Endothelial cell of umbilical vein (primary cell): ENCODE measurements at regions not wholly inside any gene's neighbourhood (a gene's known extent, or its start where the extent isn't known, plus 50 kb on each side); places are given as distances from the start of the nearest gene placed in this dataset.

Source experiments
- BruUV-seq: library from RNA; stranded (reverse); fragments of 400-500 nt; replicated peaks from 2 replicates; lab custom pipeline; 2021; lab: Mats Ljungman, UMichigan
- CTCF ChIA-PET: fragments of 300-600, 350-600 bp; sonication (Branson Sonifier 250); formaldehyde crosslinking; loops from one replicate; lab custom pipeline; 2021; ENCODE audit warnings: antibody characterized with exemption, inconsistent platforms; lab: Charles Lee
- POLR2A ChIA-PET: fragments of 300-600, 350-600 bp; sonication (Branson Sonifier 250); formaldehyde crosslinking; loops from one replicate; lab custom pipeline; 2021; ENCODE audit warnings: antibody characterized with exemption, inconsistent platforms; lab: Charles Lee
- DNase-seq: peaks from one replicate; pipeline ENCODE4 v3.0.0-alpha.2; 2011; ENCODE audit warnings: low read depth, low spot score
- FAIRE-seq: peaks from 2 replicates; lab custom pipeline; 2011; peaks lifted over from hg19 to GRCh38; lab: Jason Lieb, UNC
- H2AFZ ChIP-seq: 2 replicates; pipeline ENCODE4 v1.6.0; 2012; ENCODE audit warnings: low read depth, low read length, control low read depth, inconsistent platforms
- H3K27ac ChIP-seq: 2 replicates; pipeline ENCODE4 v1.5.1; 2011; ENCODE audit warnings: low read depth, mild to moderate bottlenecking, control low read depth, low read length, moderate library complexity; ENCODE audit not compliant: insufficient read depth
- H3K27me3 ChIP-seq, 2 experiments: 2 replicates each; pipeline versions ENCODE4 v1.6.0 to v1.6.1; 2011; ENCODE audit warnings: low read length in 2 of 2, mixed read lengths in 1 of 2; ENCODE audit not compliant: control insufficient read depth in 2 of 2, insufficient read depth in 2 of 2
- H3K36me3 ChIP-seq, 2 experiments: 2 replicates in 1 of 2; 3 replicates in 1 of 2; pipeline ENCODE4 v1.5.1; 2011; ENCODE audit warnings: low read length in 2 of 2, mild to moderate bottlenecking in 1 of 2, moderate library complexity in 1 of 2; ENCODE audit not compliant: control insufficient read depth in 2 of 2, insufficient read depth in 2 of 2; ENCODE audit errors: extremely low read depth in 1 of 2
- H3K4me1 ChIP-seq: 3 replicates; pipeline ENCODE4 v1.5.1; 2011; ENCODE audit warnings: mild to moderate bottlenecking, low read length; ENCODE audit not compliant: control insufficient read depth, insufficient read depth; ENCODE audit errors: extremely low read depth
- H3K4me2 ChIP-seq: 2 replicates; pipeline ENCODE4 v1.6.1; 2011; ENCODE audit warnings: low read length, control low read depth, mixed read lengths; ENCODE audit not compliant: insufficient read depth
- H3K4me3 ChIP-seq, 3 experiments: fragments of 200-600 bp in 1 of 3; sonication (generic), shearing (Covaris generic) in 1 of 3; replicated peaks in 1 of 3; 2 replicates each; pipeline ENCODE4 v1.5.1; 2011 to 2016; ENCODE audit warnings: control low read depth in 3 of 3, low read length in 3 of 3, mild to moderate bottlenecking in 2 of 3, inconsistent platforms in 1 of 3, low read depth in 1 of 3, moderate library complexity in 1 of 3; ENCODE audit not compliant: insufficient read depth in 1 of 3
- H3K79me2 ChIP-seq: 2 replicates; pipeline ENCODE4 v1.6.0; 2012; ENCODE audit warnings: low read length, inconsistent platforms; ENCODE audit not compliant: control insufficient read depth, insufficient read depth
- H3K9ac ChIP-seq: replicated peaks from 2 replicates; pipeline ENCODE3; 2011; ENCODE audit warnings: low read length, control low read depth; ENCODE audit not compliant: insufficient read depth; ENCODE audit errors: extremely low read depth
- H3K9me1 ChIP-seq: replicated peaks from 3 replicates; pipeline ENCODE4 v1.6.0; 2011; ENCODE audit warnings: mild to moderate bottlenecking, low read length; ENCODE audit not compliant: control insufficient read depth, insufficient read depth; ENCODE audit errors: extremely low read depth
- H3K9me3 ChIP-seq: replicated peaks from 2 replicates; pipeline ENCODE4 v1.5.1; 2012; ENCODE audit warnings: low read length, inconsistent platforms; ENCODE audit not compliant: control insufficient read depth, insufficient read depth
- H4K20me1 ChIP-seq: replicated peaks from 2 replicates; pipeline ENCODE3; 2011; ENCODE audit warnings: mild to moderate bottlenecking, low read length; ENCODE audit not compliant: control insufficient read depth, insufficient read depth; ENCODE audit errors: extremely low read depth
- EZH2 ChIP-seq: IDR thresholded peaks from 2 replicates; pipeline ENCODE4 v1.6.1; 2012; ENCODE audit warnings: borderline replicate concordance, low read depth, mild to moderate bottlenecking, moderate library complexity, low read length, inconsistent platforms; ENCODE audit not compliant: severe bottlenecking
- FOS ChIP-seq: IDR thresholded peaks from 2 replicates; pipeline ENCODE4 v1.6.1; 2011; ENCODE audit warnings: mild to moderate bottlenecking, low read length, moderate library complexity, borderline replicate concordance; ENCODE audit not compliant: insufficient read depth
- GATA2 ChIP-seq: IDR thresholded peaks from 2 replicates; pipeline ENCODE4 v1.7.0; 2011; ENCODE audit warnings: low read depth, mild to moderate bottlenecking, moderate library complexity, mixed read lengths, low read length; ENCODE audit not compliant: insufficient read length, insufficient read depth
- JUN ChIP-seq: IDR thresholded peaks from 2 replicates; pipeline ENCODE4 v1.6.1; 2011; ENCODE audit warnings: borderline replicate concordance, low read depth; ENCODE audit not compliant: insufficient read length, insufficient read depth
- MYC ChIP-seq: IDR thresholded peaks from one replicate; pipeline ENCODE4 v1.6.1; 2011; ENCODE audit warnings: mild to moderate bottlenecking, low read depth, low read length
- POLR2A ChIP-seq: IDR thresholded peaks from 2 replicates; pipeline ENCODE4 v1.6.1; 2012; ENCODE audit warnings: low read depth, mild to moderate bottlenecking, control low read depth, low read length
- POLR2AphosphoS5 ChIP-seq: IDR thresholded peaks from 2 replicates; pipeline ENCODE4 v1.6.1; 2012; ENCODE audit warnings: low read depth, mild to moderate bottlenecking, control low read depth, low read length, moderate library complexity; ENCODE audit not compliant: insufficient read depth
- dilution Hi-C: fragments of 300-500 bp; cut with MboI; formaldehyde crosslinking; loops from one replicate; pipeline ENCODE4 v1.15.0; 2019; ENCODE audit warnings: low sequenced_read_pairs; ENCODE audit not compliant: extremely low pct_ligation_motif_present
- intact Hi-C: fragments of 100-400 bp; cut with micrococcal nuclease; formaldehyde crosslinking; loops from one replicate; pipeline ENCODE4 v1.10.0; 2022
- TF ChIP-seq, protein P1 (sequence below), 2 donors: IDR thresholded peaks; 1 replicate in 1 of 2; 2 replicates in 1 of 2; pipeline ENCODE4 v1.5.1; 2011; ENCODE audit warnings: low read length in 2 of 2, mild to moderate bottlenecking in 2 of 2, moderate library complexity in 2 of 2, control low read depth in 1 of 2, inconsistent platforms in 1 of 2, low read depth in 1 of 2; ENCODE audit not compliant: insufficient read depth in 1 of 2; ENCODE audit errors: extremely low read depth in 1 of 2
- TF ChIP-seq, protein P2 (sequence below): IDR thresholded peaks from 2 replicates; pipeline ENCODE4 v1.6.1; 2011; ENCODE audit not compliant: insufficient read depth, insufficient read length

DNA sequence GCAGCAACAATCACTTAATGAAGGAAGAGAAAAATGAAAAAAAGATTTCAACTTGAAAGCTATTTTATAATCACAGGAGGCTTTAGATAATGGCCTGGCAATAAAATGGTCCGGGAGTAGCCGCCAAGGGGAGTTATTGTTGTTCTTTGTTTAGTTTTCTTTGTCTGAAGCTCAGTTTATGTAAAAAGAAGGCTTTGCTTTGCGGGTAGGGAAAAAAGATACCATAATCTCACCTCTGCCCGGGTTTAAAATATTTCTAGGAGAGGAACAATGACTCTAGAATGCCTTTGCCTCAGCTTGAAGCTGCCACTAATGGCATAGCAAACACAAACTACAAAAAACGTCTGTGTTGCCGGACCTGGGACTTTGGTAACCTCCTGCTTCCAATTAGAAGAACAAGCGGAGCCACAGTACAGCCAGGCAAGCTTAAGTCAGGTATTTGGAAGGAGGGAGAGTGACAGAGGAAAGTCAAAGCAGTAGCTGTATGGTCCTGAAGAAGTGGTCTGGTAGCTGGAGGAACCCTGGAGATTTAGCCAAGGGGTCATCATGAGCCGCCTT, 764.5 kb downstream of the TUSC7 start:
- Histone ChIP-seq H2AFZ (no peak overlapping the region), H3K4me3 (no peak overlapping the region), H3K79me2 (no peaks in the 10 kb centered on the region), H3K9me1 (no peaks in the 10 kb centered on the region), H3K4me2 (no peak overlapping the region), H3K27ac (no peak overlapping the region), H4K20me1 (no peaks in the 10 kb centered on the region), H3K27me3 (no peaks in the 10 kb centered on the region), H3K9ac (no peak overlapping the region), H3K4me1 (no peaks in the 10 kb centered on the region), H3K9me3 (no peaks in the 10 kb centered on the region), H3K36me3 (no peaks in the 10 kb centered on the region)
- POLR2A ChIA-PET: no interaction called here
- dilution Hi-C loops (no loop called here), intact Hi-C loops (no loop called here)
- DNase-seq (no peak), FAIRE-seq (no peak)
- CTCF ChIA-PET: interaction anchor here (0.9 to 1.3 kb wide), 2 partner anchors 11 to 66 kb away, joined by 3 to 6 read pairs; no protein-coding TSS in a partner anchor
- TF ChIP-seq POLR2AphosphoS5: no peak
- no peak for TF ChIP-seq EZH2
- TF ChIP-seq MYC: no peak
- TF ChIP-seq FOS: no peak
- no peak for TF ChIP-seq JUN
- no peak for TF ChIP-seq GATA2
- TF ChIP-seq, protein P1, sequence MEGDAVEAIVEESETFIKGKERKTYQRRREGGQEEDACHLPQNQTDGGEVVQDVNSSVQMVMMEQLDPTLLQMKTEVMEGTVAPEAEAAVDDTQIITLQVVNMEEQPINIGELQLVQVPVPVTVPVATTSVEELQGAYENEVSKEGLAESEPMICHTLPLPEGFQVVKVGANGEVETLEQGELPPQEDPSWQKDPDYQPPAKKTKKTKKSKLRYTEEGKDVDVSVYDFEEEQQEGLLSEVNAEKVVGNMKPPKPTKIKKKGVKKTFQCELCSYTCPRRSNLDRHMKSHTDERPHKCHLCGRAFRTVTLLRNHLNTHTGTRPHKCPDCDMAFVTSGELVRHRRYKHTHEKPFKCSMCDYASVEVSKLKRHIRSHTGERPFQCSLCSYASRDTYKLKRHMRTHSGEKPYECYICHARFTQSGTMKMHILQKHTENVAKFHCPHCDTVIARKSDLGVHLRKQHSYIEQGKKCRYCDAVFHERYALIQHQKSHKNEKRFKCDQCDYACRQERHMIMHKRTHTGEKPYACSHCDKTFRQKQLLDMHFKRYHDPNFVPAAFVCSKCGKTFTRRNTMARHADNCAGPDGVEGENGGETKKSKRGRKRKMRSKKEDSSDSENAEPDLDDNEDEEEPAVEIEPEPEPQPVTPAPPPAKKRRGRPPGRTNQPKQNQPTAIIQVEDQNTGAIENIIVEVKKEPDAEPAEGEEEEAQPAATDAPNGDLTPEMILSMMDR (IDR thresholded peaks at IDR 0.05; ENCODE audit: extremely low read depth in 1 of 2, insufficient read depth in 1 of 2, low read depth in 1 of 2, low read length in 2 of 2): no peak
- TF ChIP-seq, protein P2, sequence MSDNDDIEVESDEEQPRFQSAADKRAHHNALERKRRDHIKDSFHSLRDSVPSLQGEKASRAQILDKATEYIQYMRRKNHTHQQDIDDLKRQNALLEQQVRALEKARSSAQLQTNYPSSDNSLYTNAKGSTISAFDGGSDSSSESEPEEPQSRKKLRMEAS: no peak
- TF ChIP-seq POLR2A: no peak
- no TSS peak for BruUV-seq
